ENCODE measurements at regions not wholly inside any gene's neighbourhood (a gene's known extent, or its start where the extent isn't known, plus 50 kb on each side); places are given as distances from the start of the nearest gene placed in this dataset.
"Not testable (repeated sequence)": the region's sequence is repeated elsewhere in the genome, so short reads cannot be mapped to it uniquely, and the experiment has no call there.

DNA sequence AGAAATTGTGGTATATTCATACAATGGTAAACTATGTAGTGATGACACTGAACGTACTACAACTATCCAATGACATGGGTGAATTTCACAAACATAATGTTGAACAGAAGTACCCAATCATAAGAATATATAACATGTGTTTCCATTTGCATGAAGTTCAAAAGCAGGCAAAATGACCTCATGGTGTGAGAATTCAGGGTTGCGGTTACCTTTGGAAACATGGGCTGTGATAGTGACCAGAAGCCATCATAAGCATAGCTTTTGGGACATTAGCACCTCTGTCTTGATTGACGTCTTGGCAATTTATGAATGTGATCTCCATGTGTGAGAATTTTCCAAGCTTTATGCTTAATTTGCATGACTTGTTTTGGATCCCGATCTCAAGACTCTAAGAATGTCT lies 500.1 kb upstream of the JAG1 start:
- no peak for DNase-seq (ENCODE audit: low spot score)

DNA sequence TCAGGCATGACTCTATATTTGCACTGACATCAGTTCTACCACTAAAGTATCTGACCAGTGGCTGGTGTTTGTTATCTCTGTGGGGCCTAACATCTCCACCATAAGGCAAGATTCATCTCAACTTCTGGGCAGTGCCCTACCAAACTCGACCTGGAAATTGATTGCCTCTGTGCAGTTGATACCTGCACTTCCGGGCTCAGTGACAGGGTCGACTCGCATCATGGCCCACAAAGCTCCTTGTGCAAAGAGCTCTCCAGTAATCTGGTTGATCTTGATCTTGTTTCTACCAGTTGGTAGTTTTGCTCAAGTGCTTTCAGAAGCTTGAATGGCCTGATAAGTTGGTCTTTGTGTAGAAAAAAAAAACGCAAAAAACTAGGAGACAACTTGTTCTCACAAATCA lies 501.1 kb upstream of the JAG1 start:
- DNase-seq (ENCODE audit: low spot score): no peak

DNA sequence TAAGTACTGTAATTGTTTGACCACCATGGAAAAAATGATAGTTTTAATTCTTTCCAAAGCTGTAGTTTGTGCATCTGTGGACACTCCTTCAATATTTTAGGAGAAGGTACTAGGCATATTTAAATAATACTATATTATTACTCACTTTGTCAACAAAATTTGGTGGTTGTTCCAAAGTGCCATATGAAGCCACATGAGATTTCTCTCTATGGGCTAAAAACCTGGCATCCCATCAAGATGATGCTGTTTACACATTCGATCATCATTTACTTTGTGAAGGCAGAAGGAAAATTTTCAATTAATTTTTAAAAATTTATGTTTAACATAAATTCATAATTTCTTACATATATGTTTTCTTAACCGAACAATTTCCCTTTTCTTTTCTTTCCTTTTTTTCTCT lies 502.6 kb upstream of the JAG1 start:
- DNase-seq (ENCODE audit: low spot score): no peak

DNA sequence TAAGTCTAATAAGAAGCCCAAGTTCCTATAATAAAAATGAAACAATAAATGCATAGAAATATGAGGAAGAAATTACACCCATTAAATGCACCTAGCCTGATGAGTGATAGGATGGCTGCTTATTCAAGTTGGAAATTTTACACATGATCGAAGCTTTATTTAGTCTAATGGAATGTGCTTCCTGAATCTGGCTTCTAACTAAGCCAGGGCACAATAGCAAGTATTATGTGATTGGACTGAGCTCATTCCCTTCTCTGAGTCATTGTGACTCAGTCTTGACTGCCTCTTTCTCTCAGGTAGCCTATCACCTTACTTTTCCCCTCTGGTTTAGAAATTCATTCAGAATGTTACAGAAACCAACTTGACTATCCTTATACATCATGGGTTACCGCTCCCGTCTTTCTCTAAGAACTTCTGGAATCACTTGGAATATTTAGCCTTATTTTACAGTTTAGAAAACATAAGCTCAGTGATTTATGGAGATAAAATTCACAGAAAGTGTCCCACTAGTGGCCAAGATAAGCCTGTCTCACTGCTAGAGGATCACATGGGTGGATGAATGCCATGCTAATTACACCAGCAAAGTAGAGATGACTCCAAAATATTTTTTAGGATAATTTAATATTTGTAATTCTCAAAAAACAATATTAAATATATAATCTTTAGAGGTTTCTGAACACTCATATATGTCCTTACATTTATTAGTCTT lies 505.3 kb upstream of the JAG1 start:
- peak; percentile 29 for DNase-seq (ENCODE audit: low spot score)

DNA sequence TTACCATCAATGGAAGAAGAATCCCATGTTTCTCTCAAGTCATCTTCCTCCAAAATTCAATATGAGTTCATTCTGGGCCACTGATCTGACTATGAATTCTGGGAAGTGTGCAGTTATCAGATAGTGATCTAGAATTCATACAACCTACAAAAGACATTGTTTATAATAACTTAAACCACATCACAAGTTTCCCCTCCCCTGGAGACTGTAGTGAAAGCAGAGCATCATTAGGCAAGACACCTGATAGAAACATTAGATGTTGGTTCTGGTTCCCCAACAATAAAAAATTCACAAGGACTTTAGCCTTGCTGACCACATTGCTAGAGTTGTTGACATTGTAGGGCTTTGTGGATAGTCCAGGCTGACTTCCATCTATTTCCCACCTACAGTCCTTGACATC lies 506.4 kb upstream of the JAG1 start:
- no peak for DNase-seq (ENCODE audit: low spot score)

DNA sequence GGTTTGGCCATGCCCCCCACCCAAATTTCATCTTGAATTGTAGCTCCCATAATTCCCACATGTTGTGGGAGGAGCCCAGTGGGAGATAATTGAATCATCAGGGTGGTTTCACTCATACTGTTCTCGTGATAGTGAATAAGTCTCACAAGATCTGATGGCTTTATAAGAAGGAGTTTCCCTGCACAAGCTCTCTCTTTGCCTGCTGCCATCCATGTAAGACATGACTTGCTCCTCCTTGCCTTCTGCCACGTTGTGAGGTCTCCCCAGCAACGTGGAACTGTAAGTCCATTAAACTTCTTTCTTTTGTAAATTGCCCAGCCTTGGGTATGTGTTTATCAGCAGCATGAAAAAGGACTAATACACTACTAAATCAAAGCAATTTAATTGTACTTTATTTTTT lies 507.3 kb upstream of the JAG1 start:
- not testable (repeated sequence) for DNase-seq (ENCODE audit: low spot score)

DNA sequence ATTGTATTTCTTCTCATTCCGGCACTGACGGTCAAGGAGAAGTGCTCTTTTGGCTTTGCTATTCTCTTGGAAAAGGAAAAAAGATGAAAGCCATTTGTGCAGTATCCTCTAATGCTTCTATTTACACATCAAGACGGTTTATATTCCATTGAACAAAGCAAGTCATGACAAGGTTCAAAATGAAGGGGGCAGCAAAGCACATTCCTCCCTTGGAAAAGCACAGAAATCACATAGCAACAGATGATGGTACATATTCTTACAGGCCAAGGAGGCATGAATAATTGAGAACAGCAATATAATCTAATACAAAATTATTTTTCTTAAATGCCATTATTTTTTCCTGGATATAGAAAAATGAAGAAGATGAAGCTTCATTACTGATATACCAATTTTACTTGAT lies 508.2 kb upstream of the JAG1 start:
- DNase-seq (ENCODE audit: low spot score): no peak

DNA sequence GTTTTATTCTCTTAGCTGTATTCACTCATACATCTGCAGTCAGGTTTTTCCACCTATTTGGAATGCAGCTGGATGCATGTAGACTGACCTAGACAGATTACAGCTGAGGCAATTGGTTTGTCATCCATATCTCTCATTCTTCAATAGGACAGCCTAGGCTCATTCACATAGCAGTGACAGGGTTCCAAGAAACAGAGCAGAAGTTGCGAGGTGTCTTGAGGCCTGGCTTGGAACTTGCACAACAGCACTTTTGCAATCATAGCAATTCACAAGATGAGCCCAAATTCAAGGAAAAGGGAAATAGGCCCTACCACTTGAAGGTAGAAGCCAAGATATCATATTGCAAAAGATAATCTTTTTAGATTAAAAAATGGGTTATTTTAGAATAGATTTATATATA lies 508.9 kb upstream of the JAG1 start:
- peak; percentile 13 for DNase-seq (ENCODE audit: low spot score)

DNA sequence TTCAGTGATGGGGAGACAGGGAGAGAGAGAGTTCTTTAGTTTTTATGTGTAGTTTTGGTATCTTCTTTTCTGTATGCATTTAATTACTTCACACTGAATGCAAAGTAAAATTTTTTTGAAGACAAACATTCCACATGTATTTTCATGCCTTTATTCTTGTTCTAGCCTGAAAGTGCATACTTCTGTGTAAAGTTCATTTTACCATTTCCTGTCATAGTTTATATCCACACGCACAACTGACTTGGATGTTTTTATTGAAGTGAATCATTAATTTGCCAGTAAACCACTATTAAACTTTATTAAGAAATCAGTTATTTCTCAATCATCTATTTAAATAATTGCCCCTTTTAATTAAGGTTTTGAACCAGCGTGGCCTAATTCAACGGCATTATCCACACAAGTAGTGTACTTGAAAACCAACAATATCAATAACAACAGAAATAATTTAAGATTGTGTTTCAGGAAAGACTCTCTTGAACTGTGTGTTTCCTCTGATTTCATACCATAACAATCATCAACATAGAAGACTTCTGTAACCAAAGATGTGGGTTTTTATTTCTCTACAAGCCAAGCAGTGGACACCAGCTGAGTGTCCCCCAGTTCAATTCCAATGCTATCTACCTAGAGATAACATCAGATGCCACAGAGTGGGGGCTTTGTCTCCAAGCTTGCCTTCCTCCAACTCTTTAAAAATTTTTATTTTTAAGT lies 512.7 kb upstream of the JAG1 start:
- no peak for DNase-seq (ENCODE audit: low spot score)

DNA sequence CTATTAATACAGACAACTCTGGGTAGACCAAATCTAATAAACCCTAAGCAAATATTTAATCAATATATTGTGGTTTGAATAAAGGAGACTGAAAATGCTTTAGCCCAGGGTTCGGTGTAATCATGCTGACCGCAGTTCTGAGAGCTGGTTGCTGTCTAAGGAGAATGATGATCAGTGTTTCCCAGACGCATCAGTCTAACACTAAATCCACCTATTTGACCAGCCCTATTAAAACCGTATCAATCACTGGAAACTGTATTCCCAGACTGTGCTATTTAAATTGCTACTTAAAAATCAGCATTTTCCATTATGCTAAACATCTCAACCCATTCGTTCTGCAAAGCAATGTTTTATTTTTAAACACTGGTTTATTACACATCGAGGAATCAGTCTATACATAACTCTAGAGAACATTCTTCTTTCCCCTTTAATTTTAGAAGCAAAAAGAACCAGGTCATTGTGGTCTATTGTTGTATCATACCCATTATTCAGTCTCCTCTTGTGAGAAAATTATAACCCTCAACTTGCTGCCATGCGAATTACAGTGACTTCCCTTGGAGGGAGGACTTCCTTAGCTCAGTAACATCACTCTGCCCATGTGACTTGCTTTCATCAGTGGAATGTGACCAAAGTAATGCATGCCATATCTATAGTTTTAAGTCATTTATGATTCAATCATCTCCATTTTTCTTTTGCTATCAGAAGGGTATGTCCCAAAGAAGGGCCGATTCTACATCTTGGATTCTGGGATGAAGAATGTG lies 515.2 kb upstream of the JAG1 start:
- DNase-seq (ENCODE audit: low spot score): no peak

DNA sequence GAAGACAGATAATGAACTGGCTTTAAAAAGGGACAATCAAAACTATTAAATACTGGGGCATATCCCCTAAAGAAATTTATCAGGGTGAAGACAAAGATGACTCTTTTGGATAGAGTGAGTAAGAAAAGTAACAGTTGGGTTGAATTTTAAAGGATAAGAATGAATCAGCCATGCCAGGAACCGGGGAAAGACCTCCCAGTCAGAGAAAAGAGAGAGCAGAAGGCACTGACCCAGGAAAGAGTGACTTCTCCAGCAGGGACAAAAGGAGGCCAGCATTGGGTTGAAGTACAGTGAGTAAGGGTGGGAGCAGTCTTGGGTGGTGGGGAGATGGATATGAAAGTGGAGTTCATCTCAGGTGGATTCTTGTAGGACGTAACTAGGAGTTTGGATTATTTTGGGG lies 516.9 kb upstream of the JAG1 start:
- no peak for DNase-seq (ENCODE audit: low spot score)

DNA sequence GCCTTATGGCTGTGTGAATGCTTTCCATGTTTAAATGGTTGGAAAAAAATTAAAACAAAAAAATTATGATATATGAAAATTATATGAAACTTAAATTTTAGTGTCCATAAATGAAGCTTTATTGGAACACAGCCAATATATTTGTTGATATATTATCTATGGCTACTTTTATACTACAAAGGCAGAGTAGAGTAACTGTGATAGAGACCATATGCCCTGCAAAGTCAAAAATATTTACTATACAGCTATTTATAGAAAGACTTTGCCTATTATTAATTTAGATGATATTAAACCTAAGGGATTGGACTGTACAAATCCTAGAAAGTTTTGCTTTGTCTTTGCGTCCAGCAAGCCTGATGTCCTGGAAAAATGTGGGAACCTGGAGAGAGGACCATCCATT lies 518.3 kb upstream of the JAG1 start:
- no peak for DNase-seq (ENCODE audit: low spot score)

DNA sequence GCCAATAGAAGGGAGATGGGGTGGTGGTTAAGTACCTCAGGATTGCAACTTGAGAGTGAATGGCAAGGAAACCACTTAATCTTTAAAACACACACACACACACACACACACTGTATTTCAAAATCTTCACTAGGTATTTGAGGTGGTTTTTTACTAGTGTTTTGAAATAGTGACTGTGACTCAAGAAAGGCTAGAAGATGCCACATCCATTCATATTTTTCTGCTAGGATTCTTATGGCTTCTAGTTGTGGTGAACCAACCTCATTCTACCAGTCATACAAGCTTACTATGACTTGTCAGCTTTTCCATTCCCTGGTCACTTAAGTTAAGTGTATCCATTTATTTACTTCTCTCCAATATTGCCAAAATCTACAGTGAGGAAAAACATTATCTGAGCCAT lies 519.4 kb upstream of the JAG1 start:
- DNase-seq (ENCODE audit: low spot score): no peak

DNA sequence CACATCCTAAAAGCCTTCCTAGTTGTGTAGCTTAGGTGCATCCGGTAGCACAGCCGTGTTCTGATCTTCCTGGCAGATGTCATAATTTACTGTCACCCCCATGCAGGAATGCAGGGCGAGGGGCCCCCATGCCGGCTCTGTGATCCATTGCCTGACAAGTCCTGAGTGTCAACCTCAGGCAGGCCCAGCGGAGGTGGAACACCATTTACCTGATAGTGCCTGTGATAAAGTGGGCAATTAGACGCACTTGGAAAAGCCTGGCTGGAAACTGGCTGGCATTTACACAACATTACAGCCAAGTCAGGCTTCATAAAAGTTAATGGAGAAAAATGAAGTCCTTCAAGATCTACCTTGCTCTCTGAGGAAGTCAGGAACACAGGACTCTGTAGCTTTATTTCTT lies 521.4 kb upstream of the JAG1 start:
- DNase-seq (ENCODE audit: low spot score): no peak

DNA sequence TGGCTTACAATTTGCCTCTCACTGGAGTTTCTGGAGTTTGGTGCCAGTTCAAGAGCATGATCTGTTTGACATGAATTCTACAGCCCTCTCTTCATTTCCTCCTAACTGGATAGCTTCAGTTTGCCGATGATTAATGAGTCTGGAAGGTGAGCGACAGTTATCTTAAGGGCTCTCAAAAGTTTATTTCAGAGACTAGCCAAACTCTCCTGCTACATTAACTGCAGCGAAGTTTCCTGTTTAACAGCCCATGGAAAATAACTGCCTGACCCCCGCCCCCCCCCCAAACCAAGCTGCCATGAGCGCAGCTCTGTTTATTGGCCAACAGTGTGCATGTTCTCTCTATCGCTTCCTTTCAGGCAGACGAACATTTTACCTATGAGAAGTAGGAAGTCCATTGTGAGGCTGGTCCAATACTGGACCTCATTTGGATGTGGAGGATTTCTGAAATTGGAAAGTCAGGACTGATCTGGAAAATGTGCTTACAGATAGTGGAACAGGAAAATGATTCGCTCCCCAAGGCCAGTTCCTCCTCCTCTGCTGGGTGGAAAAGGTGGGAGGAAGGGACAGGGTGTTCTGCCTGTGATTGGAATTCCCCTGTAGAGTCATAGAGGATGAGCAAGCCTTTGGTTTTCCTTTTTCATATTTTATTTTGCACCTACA lies 522.2 kb upstream of the JAG1 start:
- DNase-seq (ENCODE audit: low spot score): peak; percentile 32

DNA sequence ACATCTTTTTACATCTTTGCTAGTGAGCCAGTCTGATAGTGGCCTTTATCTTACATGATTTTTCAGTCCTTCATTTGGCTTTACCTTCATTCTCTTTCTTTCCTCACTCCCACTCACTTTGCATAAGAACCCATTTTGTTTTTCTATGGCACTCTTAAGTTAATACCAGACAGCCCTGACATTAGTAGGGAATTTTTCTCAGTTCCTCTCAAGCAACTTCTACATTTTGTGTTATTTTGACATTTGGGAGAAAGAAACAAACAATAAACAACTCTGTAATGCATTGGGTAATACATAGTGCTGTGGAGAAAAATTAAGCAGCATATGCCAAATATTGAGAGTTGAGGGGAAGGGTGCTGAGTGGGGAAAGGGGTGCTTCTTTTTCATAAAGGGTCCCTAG lies 524.1 kb upstream of the JAG1 start:
- no peak for DNase-seq (ENCODE audit: low spot score)

DNA sequence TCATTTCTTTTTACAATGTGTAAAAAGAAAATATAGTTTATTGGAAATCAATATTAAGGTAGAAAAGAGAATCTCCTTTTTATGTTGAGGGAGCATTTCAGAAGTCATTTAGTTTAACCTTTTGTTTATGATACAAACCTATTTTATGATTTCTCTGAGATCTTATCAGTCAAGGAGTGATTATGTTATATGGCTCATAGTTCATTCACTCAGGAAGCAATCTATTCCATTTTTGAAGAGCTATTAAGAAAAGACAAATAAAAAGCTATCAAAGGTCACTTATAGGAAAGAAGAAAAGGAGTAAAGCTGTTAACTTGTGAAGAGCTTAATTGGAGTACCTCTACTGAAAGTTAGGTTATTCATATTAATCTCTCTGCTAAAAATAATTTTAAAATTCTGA lies 526.6 kb upstream of the JAG1 start:
- DNase-seq (ENCODE audit: low spot score): no peak

DNA sequence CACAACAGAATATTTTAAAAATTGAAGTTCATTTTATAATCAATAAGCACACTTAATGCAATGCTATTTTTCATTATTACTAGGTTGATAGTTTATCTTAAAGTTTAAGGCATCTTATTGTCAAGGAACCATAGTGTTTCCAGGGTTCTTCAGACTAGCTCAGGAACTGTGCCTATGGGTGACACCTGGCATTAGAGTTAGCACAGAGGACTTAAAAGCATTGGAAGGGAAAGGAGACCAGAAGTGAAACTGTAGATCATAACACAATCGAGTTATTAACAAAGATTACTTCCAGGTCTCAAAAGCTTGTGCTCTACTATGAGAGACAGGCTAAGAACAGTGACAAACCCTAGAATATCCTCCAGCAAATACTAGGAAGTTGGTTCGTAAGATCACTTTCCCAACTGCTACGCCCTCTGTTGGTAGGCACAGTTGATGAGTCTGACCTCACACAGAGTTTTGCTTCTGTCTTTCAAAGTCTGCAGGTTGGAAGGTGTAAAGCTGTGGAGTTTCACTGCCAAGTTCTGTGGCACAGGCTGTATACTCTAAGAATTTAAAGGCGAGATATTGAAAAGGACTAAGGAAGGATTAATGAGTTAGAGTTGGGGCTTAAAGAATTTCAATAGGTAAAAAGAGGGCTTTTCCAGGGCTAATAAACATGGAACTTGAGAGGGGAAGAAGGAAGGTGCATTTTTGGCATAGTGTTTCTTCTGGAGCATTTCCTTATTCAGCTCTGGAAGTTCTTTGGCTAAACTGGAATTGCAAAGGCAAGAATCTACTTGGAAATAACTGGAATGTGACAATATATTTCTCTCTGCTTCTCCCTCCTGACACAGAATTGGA lies 531.3 kb upstream of the JAG1 start:
- peak; percentile 45 for DNase-seq (ENCODE audit: low spot score)

DNA sequence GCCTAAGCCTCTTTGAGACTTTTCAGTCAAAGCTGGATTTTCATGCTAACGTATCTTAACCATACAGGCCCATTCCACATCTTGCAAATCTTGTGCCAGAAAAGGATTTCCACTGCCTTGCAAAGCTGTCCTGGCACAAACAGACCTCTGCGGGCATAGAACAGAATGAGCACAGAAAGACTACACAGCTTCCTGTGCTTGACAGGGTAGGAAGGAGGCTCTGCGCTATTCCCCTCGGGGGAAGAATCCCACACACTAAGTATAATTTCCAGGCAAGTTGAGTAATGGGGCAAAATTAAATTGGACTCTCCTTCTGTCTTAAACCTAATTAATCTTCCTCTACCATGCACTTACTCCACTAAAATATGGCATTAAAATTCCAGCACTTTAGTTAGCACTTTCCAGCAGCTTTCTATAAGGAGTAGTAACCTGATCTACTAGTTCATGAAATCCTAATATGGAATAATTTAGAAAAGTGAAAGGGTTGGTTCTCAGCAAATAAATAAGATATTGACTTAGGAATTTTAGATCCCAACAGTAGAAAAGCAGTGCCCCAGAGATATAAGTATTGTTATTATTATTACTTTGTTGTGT lies 532.1 kb upstream of the JAG1 start:
- DNase-seq (ENCODE audit: low spot score): no peak

DNA sequence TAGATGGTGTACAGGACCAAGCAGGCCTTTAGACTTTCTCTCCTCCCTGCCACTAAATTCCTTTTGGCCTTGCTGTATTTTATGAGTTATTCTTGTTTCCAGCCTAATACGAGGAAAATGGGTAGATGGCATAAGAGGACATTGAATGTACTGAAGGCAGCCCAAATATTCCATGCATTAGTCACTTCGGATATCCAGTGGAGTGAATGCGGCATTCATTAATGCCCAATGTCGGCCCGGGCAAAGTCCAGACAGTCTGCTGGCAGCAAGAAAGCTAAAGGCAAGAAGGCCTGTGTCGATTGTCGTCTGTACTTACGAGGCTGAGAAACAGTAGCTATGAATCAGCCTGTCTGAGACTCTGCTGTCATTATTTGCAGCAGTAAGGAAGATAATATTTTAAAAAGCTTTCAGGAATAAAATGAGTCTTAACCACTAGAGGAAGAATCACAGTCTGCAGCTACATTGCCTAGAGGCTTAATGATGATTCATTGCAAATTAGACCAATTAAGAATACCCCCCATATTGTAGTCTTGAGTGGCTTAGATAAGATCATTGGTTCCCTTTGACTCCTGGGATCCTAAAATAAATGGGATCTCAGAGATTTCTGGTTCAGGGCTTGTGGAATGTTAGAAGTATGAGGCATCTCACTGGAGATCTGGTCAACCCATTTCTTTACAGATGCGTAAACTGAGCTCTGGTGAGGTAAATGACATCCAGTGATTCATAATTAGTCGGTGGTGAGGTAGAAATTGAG lies 534.1 kb upstream of the JAG1 start:
- peak; percentile 71 for DNase-seq (ENCODE audit: low spot score)

DNA sequence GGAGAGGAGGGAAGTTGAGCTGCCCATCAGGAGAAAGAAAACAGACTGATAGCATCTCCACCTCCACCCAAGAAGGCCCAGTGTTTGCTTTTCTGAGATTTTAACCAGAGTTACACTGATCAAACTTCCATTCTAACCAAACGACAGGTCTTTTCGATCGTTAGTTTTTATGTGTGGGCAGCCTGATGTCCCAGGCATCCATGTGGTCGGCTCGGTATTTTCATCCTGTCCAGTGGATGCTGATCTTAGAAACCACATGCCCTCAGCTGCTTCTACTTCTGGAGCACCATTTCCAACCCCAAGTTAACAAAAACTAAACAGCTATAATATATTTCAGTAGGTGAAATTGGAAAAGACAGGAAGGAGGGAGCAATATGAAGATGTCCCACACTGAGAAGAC lies 536.8 kb upstream of the JAG1 start:
- no peak for DNase-seq (ENCODE audit: low spot score)
